Astrocyte of the spinal cord (primary cell): ENCODE measurements at regions not wholly inside any gene's neighbourhood (a gene's known extent, or its start where the extent isn't known, plus 50 kb on each side); places are given as distances from the start of the nearest gene placed in this dataset.

Experiments
- DNase-seq: peaks from one replicate; pipeline ENCODE4 v3.0.0; 2011; ENCODE audit warnings: low read depth, low spot score
- H3K4me3 ChIP-seq: 2 replicates; pipeline ENCODE4 v1.5.1; 2011; ENCODE audit warnings: low read depth, mild to moderate bottlenecking, low read length, moderate library complexity
- CTCF ChIP-seq: IDR thresholded peaks from 2 replicates; pipeline ENCODE4 v1.5.1; 2012; ENCODE audit warnings: low read depth, mild to moderate bottlenecking, low read length, inconsistent platforms
- in situ Hi-C: cut with HindIII; loops from 2 replicates; pipeline ENCODE4 v1.10.0; 2017; ENCODE audit warnings: low sequenced_read_pairs

DNA sequence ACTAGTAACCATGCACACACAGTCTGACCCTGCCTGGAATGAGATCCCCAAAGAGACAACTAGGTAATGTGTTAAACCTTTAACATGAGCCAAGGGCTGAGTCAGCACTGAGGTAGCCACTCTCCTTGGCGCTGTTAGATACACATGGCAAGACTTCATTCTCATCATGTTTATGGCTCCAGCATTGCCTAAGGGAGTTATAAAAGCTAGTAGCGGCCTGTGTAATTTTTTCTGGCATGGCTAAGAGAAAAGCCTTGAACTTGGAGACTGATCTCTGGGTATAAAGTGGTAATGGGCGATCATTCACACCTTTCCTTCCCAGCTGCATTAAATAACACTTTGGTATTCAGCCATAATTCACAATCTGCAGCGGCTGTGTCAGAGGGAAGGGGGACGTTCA is 779.7 kb upstream of the LRRC4C start:
- TF ChIP-seq CTCF, result no peak
- no peak overlapping the region for H3K4me3 ChIP-seq
- peak; percentile 69 for DNase-seq
- in situ Hi-C loops, result no loop called here

DNA sequence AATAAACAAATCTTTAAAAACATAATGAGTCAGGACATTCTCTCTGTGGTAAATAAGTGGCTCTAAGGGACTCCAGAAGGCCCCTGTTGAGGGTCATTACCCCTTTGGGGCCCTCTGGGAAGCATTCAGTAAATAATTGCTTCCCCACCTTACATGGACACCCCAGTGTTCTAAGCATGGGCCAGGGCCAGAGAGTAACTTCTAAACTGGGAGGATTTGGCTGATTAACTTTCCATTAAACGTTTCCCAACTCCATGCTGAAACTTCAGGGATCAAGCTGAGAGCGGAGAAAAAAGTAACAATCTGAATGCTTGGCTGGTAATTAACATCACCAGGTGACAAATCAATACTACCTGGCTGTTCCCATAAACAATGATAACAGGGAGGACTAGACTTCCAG is 783.9 kb upstream of the LRRC4C start:
- H3K4me3 ChIP-seq, result no peak overlapping the region
- in situ Hi-C loops, result no loop called here
- no peak for DNase-seq
- no peak for TF ChIP-seq CTCF

DNA sequence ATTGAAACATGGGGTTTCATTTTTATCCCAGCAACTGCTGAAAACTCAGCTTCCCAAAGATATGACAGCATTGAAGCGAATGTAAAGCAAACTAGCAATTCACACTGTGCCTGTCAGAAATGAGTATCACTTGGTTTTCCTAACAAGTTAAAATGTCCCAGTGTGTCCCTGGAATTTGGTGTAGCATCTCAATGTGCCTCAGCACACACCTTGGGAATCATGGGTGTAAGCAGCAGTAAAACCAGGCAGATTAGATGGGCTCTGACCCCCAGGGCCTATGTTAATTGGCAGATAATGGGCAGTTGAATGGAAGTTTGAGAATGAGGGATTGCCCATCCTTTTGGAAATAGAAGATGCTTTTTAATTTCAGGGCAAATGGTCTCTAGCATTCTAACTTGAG is 784.9 kb upstream of the LRRC4C start:
- TF ChIP-seq CTCF, result no peak
- in situ Hi-C loops, result no loop called here

DNA sequence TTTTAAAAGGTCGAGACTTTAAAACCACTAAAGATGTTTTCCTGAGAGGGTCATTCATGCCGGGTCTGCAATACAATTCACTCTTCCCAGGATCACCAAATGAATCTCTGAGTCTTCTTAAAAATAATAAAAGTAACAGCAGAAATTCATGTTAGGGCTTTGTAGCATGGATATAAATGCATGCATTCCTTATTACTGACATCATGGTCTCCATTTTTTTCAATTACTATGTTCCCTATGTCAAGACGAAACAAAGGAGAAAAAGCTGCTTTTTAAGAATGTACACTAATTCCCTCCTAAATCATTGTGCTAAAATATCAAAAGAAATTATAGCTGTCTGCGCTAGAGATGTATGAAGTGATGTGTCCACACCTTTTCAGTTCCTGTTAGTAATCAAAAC is 789.9 kb upstream of the LRRC4C start:
- in situ Hi-C loops, result no loop called here
- no peak overlapping the region for H3K4me3 ChIP-seq
- DNase-seq, result no peak

More for the DNA sequence above, 784.9 kb upstream of the LRRC4C start:
- H3K4me3 ChIP-seq, result no peak overlapping the region
- no peak for DNase-seq

GRCh38 chr11:42249956-42250355 is 790.5 kb upstream of the LRRC4C start:
- in situ Hi-C loops, result no loop called here
- no peak overlapping the region for H3K4me3 ChIP-seq
- no peak for TF ChIP-seq CTCF
- no peak for DNase-seq

More for the DNA sequence above, 789.9 kb upstream of the LRRC4C start:
- TF ChIP-seq CTCF, result no peak

DNA sequence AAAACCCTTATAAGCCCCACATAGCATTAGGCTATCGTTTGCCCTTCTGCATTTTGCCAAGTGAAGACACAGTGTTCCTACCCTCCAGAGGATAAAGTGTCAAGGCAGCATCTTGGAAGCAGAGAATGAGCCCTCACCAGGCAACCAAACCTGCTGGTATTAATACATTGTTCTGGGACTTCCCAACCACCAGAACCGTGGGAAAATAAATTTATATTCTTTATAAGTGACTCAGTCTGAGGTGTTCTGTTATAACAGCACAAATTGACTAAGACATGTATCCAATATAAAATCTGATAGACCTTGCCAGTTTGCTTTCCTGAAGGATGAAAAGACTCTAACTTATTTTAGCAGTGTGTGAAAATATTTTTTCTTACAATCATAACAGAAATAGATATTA is 792.5 kb upstream of the LRRC4C start:
- TF ChIP-seq CTCF, result no peak
- no peak overlapping the region for H3K4me3 ChIP-seq
- in situ Hi-C loops, result no loop called here
- DNase-seq, result no peak

DNA sequence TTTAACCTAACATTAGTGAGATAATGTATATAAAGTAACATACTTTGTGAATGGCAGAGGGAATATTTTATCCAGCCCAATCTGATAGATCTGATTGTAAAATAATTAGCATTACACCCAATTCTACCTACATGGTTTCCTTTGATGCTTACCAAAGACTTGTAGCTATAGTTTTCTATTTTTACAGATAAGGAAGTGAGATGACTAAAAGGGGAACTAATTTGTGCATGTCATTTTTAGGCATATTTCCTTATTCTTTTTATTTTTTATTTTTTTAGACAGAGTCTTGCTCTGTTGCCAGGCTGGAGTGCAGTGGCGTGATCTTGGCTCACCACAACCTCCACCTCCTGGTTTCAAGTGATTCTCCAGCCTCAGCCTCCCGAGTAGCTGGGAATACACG is 793.7 kb upstream of the LRRC4C start:
- no peak for TF ChIP-seq CTCF
- H3K4me3 ChIP-seq, result no peak overlapping the region
- no peak for DNase-seq
- in situ Hi-C loops, result no loop called here
